ENCODE measurements at regions not wholly inside any gene's neighbourhood (a gene's known extent, or its start where the extent isn't known, plus 50 kb on each side); places are given as distances from the start of the nearest gene placed in this dataset.

DNA sequence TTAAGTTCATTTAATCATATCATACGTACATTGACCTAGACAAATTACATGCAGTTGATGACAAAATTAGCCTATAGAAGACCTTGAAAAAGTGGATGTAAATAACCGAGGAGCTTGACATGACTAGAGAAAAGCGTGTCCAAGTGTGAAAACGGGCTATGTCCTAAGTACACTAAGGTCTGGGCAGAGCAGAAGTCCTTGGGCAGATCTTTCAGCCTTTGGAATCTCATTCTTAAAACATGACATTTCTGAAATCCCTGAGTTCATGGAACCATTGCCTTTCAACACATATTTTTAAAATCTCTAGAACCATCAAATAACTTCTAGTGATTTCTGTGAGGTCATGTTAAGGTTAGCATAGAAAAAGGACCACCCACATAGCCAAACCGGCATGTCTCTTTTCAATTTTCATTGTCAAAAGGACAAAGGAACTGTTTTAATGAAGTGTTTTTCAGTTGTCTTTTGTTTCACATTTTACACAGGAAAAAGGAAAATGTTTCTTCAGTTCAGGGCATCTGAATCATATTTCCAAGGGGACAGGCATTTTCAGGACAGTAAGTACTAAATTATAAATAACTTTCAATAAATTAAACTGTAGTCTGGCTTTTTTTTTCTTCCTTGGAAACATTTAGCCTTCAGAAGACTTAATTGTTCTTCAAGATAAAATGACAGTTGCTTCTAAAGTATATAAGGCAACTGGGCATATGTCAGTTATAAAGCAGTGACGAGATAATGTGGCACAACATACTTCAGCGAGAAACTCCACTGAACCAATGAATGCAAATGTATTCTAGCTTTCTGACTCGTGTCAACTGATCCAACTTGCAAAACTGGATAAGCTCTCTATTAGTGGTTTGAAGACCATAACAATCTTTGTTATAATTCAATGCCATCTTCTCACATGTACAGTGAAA is 416.8 kb downstream of the NFIB start:
- TF ChIP-seq EZH2 (IDR thresholded peaks at IDR 0.05; ENCODE audit: insufficient read depth, poor library complexity, severe bottlenecking) (no peak), EZH2phosphoT487 (IDR thresholded peaks at IDR 0.05; ENCODE audit: insufficient read depth, low read depth) (no peak)

Measured in GM23248 (cell line).